HT1080 (cell line): ENCODE measurements at regions not wholly inside any gene's neighbourhood (a gene's known extent, or its start where the extent isn't known, plus 50 kb on each side); places are given as distances from the start of the nearest gene placed in this dataset.
A peak's percentile ranks its signal among the peaks of the same experiment; 100 is the strongest.

ENCODE experiments used
- DNase-seq: peaks from one replicate; pipeline ENCODE4 v3.0.0-alpha.2; 2015; ENCODE audit warnings: low read depth

DNA sequence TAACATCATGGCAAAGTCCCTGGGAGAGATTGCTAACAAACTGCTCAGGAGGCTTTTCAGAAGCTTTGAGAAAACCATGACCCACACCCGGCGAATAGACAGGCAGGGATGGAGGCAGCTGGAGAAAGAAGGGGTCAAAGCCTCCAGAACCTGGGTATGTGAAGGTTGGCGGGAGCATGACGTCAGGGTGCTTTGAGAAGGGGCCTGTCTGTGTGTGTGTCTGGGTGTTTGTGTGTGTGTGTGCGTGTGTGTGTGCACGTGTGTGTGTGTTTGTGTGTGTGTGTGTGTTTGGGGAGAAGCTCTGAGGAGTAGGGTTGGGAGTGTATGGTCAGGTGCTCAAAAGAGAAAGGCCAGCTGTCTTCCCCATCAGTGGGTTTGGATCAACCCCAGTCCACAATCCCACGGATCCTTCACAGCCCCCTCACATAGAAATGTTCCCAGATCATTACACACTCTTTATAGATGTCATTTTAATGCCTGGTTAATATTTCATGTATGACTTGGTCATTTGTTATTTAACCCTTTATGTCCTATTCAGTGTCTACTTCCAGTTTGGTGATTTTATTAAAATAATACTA is 254.1 kb upstream of the SMIM21 start:
- no peak for DNase-seq

DNA sequence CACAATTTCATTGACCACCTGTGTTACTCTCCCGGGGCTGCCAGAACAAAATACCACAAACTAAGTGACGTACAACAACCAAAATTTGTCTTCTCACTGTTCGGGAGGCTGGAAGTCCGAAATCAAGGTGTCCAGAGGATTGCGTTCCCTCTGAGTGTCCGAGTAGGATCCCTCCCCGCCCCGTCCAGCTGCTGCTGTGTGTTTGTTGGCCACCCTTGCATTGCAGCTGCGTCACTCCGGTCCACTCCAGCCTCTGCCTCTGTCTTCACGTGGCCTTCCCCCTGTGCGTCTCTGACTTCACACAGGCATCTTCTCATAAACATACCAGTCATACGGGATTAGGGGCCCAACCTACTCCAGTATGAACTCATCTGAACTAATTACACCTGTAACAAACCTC is 251.8 kb upstream of the SMIM21 start:
- DNase-seq: no peak

DNA sequence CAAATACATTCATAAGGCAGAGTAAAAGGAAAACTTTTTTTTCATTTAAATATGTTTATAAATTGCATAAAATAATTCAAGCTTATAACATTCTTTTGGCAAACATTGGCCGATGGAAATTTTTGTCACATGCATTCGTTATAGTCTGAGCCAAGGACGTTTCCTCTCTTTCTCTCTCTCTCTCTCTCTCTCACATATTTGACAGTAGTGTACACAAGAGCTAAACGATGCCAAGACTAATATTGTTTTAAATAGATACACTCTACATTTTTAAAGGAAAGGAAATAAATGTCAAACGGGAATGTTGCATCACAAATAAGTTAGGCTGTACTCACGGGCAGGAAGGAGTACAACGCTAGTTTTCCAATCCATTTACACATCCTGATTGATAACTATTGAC is 251.1 kb upstream of the SMIM21 start:
- no peak for DNase-seq

DNA sequence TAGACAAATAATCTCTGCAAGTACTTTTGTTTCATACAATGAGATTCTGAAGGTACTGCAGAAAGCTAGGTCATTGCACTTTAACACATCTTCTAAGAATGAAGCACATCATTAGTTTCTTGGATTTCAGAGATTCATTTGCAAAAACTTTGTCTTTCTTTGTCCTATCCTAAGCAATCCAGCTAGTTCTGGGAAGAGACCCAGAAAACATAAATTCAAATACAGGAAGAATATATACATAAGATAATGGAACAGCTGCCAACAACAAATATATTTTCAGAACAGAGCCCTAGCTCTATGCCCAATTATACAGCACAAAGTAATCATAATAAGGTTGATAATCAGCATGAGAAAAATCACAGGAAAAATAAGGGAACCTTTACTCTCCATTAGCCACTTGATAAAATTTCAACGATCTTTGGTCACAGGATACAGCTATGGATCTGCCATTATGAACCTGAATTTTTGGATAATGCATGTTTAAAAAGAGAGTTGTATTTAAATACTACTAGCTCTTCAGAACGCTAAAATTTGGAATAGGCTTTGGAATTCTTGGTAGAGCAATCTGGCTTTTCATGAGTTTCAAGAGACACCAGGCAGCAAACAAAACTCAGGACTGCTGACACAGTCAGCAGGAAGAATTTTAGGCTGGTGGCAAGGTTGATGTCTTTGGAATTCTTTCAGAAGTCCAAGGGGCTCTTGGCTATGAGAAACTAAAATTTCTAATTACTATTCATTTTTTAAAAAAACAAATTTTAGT is 250.4 kb upstream of the SMIM21 start:
- no peak for DNase-seq

DNA sequence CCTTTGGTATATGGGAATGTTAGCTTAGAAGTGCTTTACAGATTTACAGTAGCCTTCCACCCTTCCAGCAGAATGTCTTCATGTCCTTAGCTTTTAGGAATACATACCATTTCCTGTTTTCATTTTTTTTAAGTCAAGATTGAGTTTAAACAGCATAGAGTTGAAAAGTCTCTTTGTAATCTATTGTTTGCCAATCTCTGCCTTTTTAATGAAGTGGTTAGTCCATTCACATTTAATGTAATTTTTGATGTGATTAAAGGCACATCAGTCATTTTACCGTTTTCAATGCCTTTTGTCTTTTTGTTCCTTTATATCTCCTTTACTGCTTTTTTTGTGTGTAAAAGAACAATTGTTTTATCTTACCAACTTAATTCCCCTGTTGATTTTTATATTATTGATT is 233.4 kb upstream of the SMIM21 start:
- DNase-seq: no peak

DNA sequence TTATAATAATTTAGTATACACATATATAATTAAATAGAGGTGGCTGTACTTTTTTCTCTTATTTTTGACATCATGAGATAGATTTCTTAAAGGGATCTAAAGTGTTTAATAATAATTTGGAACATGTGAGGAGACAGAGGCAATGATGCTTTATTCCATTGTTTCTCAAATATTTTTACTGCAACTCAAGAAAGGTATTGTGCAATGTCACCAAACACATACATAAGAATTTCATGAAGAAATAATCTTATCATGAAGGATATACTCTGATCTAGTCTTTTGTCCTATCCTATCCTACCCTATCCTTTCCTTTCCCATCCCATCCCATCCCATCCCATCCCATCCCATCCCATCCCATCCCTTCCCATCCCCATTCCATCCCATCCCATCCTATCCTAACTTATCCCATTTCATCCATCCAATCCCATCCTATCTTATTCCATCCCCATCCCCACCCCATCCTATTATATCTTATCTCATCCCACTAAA is 232.1 kb upstream of the SMIM21 start:
- no peak for DNase-seq

DNA sequence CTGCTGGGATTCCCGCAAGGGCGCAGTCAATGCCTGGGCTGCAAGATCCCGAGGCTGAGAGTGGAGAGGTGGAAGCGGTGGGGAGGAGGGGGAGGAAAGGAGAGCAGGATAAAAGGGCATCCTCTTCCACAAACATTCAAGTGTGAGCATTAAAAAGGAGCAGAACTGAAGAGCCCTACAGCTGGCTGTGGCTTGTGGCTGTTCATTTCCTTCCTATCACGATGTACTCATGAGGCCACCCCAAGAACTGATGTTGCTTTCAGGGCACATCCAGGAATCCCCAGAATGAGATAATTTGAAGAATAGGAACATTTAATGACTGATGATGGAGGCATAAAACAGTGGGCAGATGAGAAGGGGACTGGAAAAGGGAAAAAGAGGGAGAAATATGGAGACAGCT is 230.8 kb upstream of the SMIM21 start:
- no peak for DNase-seq

DNA sequence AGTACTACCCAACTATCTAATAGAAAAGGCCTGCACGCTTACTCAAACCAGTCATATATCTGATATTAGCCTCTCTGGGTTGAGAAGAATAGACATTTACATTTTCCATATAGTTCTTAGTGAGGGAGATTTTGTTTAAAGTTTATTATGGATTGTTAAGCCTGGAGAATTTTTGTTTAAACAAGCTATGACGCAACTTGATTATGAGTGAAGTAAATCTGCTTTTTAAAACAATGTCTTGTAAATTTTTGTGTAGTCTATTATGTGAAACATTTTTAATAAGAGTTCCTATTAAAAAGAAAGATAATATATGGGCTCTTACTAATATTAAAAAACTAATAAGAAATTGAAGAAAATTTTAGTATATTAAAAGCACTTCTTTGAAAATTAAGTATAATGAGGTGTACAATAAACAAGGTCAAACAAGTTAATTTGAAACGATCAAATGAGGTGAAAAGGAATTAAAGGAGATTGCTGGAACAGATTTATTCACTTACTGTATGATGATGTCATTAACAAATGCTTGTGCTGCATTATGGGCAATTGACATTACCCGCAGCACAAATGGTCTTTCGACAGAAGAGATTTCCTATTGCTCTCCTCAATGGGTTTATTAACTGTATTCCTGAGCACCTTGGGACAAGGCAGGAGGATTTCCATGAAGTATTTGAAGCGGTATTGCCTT is 229.2 kb upstream of the SMIM21 start:
- no peak for DNase-seq

DNA sequence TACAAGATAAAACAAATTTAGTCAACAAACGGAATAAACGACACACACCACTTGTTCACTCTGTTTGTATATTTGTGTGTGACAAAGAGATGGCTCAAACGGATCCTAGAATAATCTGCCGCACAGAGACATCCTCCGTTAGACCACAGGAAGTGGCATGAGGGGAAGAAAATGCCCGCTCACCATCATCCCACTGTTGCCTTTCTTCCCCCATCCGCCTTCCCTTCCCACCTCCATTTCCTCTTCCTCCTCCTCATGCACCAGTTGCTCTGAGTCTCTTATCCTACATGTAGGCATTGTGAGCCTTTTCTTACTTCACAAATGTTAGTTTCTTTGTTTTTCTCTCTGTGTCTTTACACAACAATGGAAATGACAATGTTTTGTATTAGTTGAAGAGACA is 228.5 kb upstream of the SMIM21 start:
- DNase-seq: no peak

DNA sequence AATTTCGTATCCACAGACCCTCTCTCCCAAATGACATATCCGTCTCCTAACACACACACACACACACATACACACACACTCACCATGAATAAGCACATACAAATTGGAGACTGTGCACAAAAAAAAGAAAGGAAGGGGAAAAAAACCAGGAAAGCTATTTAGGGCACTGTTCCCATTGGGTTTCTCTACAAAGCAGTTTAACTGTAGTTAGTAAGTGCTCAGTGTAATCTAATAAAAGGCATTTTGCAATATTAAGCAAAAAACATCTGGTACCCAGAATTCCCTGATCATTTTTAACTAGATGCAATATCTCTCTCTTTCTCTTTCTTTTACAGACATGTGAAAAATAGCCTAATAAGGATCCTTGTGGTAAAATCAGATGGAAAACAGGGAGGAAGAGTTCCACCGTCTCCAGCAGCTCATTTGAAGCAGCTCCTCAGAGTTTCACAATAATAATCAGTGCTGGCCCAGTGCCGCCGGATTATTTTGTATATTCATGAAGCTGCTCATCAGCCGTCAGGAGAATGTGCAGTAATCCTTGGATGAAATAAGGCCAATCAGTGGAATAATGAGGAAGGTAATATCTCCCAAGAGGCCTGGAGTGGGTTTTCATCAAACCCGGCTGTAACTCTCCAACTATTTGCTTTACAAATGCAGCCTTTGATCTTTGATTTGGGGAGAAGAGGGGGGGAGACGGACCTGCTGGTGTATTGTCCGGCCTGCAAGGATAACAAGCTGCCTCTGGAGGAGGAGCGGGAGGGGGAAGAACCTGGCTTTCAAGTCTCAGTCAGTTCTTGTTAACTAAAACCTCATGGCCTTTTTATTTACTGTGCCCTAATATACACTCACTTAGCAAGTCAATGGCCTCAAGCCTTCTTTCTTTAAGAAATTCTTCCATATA is 227.6 kb upstream of the SMIM21 start:
- no peak for DNase-seq

DNA sequence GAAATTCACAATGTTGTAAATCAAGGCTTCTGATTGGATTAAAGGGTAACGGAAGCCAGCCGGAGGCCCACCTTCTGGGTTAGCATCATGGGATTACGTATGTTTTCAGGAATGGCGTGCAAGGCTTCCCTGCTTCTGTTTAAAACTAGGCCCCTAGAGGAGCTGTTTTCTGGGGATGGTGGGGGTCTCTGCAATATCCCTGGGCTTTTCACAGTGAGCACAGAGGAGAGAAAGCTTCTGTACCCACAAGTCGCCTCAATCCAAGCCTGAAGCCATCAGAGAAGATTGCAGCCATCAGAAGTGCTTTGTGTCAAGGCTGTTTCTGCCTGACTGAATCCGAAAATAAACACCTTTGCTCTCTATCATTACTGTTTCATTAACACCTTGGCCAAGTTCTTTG is 226.9 kb upstream of the SMIM21 start:
- DNase-seq: no peak

DNA sequence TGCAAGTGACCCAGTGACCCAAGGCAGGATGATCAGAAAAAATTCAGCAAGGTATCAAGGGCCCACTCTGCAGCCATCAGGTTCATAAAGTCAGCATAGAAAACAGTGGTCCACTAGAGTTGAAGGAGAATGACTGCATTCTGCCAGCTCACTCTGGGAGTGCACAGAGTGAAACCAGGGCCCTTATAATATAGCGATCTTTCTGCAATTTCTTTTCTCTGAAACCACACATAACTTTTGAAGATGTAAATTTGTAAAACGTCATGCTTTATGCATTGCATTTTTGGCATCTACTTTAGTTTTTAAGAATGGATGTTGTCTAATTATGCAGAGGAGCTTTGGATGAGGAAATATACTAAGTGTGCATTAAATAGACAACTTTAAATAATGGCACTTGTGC is 225.0 kb upstream of the SMIM21 start:
- no peak for DNase-seq

DNA sequence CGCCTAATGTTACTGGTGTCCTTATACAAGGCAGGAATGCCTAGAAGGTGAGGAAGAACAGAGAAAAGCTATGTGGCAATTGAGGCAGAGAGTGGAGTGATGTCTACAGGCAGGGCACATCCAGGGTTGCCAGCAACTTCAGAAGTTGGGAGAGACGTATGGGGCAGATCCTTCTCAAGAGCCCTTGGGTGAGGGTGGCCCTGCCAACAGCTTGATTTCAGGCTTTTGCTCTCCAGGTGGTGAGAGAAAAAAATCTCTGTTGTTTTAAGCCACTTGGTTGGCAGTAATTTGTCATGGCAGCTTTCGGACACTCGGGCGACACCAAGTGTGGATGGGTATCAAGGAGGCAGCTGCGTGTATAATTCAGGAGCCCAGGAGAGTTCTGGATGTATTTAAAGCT is 217.4 kb upstream of the SMIM21 start:
- no peak for DNase-seq

DNA sequence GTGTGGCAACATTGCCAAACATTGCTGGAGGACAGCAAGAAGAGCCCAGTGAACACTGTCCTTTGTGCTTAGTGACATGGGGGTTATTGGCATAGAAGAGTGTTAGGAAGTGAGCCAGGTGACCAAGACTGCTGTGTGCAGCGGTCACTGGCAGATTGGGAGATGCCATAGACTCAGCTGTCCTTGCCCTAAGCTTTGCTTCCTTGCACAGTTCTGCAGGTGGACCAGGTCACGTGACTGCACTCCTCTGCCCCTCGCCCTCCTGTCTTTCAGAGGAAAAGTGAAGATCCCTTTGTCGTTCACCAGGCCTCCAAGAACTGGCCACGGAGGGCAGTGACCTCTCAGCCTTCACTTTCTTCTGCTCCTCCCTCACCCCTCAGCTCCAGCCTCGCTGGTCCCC is 215.6 kb upstream of the SMIM21 start:
- DNase-seq: no peak

DNA sequence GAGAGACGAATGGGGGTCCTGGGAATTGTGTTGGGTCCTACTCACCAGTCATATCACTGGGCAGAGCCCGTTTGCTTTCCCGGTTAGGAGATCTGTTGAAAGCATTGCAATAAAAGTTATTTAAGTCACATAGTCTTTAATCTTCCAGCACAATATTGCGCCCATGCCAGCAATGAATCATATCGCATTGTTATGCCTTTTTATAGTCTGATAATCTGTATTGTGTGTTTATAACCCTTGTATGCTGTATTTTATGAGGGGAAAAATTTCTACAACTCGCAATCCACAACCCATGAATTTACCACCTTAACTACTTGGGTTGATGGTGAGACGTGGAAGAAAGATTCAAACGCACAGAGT is 211.9 kb upstream of the SMIM21 start:
- DNase-seq: no peak

DNA sequence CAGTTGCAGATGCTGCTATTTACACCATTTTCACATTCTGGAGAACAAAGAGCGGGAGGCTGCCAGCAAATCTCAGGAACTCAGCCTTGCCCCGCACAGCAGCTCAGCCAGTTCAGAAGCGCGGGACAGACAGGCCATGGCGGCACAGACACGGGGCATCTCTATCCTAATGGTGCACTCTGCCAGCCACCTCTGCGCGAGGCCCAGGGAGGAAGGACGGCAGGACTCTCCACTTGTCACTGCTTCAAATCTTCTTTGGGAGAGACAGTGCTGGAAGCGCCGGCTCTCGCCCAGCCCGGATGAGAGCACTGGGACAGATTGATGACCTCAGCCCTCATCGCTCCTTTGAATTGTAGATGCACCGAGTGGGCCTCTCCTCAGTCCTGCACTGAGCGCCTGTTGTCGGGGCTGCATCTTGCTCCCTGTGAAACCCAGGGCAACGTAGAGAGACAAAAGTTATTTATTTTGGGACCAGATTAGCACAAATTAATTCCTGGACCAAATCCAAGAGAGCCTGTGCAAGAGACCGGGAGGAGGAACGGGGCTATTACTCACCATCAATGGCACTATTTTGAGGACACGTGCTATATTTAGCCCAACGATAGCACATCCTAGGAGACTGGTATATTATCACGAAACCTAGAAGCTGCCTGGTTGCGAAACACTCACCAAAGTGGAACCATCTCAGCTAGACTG is 211.4 kb upstream of the SMIM21 start:
- DNase-seq: no peak

DNA sequence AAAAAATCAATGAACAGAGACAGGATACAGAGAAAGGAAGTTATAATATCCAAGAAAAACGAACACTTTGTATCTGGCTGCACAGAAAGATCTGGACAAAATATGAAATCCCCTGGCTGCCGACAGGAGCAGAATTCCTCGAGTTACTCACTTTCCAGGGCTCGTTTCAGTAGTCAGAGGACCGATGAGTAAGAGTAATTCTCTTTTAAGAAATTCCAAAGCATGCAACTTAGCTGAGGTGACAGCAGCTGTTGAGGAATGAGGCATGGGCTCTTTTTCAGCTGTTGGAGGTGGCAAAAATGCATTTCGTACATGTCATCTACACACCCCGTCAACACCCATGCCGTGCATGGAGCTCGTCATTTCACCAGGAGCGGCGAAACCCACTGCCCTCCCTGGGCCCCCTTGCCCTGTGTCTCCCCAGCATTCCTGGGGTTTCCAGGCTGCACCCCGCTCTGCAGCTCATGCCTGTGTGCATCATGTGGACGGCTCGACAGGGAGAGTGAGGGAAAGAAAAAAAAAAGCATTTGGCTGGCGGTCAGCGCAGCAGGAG is 210.8 kb upstream of the SMIM21 start:
- no peak for DNase-seq

DNA sequence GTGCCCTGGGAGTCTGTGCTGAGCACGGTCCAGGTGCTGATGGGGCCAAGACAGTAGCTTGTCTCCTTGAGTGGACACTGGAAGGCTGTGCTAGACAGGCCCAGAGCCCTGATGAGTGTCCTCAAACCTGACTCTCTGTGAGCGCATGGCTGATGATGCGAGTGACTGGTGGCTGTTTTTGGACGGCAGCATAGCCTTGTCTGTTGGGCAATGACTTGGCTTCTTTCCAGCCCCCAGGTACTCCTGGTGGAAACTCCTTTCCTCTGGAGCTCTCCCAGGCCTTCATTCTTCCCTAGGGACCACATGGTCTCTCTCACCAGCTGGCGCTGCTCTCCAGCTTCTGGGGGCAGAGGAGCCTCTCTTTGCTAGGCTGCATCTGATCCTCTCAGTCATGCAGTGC is 207.6 kb upstream of the SMIM21 start:
- DNase-seq: no peak

DNA sequence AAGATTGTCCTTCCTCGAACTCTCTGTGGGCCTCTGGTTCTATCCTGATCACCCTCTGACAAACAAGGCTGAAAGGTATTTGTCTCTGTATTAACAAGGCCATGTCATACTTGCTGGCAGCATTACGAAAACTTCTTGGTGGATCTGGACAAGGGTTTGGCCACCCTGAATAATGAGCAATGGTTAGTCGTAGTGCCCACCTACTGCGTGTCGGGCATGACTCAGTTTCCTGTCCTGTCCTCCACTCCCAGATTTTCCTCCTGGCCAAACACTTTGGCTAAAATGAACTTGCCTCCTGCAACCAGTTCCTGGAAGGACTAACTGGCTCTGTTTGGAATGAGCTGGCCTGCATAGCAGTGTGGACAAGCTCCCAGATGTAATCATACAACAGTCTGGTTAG is 198.5 kb upstream of the SMIM21 start:
- peak; percentile 94 for DNase-seq

DNA sequence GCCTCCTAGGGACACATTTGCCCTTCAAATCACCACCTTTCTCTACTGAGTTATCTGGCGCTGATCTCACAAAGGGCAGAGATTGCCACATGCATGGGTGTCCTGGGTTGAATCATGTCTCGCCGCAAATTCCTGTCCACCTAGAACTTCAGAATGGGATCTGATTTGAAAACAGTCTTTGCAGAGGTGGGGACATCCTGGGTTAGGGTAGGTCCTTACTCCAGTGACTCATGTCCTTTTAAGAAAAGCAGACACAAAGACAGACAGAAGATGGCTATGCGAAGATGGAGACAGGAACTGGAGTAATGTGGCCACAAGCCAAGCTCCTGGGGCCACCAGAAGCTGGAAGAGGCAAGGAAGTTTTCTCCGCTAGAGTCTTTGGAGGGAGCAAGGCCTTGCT is 197.4 kb upstream of the SMIM21 start:
- DNase-seq: peak; percentile 97

DNA sequence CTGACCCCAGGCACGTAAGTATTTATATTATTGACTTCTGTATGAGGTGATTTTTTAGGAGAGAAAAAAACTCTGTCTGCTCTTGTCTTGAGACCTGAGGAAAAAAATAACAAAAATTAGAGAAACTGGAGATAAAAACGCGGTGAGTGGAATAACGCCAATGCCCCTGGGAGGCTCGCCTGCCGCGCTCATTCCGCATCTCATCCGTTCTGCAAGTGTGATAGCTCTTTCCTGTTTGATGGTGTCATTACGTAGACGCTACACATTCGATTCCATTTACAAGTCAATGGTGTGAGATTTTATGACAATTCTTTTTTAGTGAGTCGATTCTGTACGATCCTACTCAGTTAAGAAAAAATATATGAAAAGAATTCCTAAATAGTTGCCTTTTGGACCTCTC is 194.3 kb upstream of the SMIM21 start:
- no peak for DNase-seq
